ENCODE measurements at regions not wholly inside any gene's neighbourhood (a gene's known extent, or its start where the extent isn't known, plus 50 kb on each side); places are given as distances from the start of the nearest gene placed in this dataset.

DNA sequence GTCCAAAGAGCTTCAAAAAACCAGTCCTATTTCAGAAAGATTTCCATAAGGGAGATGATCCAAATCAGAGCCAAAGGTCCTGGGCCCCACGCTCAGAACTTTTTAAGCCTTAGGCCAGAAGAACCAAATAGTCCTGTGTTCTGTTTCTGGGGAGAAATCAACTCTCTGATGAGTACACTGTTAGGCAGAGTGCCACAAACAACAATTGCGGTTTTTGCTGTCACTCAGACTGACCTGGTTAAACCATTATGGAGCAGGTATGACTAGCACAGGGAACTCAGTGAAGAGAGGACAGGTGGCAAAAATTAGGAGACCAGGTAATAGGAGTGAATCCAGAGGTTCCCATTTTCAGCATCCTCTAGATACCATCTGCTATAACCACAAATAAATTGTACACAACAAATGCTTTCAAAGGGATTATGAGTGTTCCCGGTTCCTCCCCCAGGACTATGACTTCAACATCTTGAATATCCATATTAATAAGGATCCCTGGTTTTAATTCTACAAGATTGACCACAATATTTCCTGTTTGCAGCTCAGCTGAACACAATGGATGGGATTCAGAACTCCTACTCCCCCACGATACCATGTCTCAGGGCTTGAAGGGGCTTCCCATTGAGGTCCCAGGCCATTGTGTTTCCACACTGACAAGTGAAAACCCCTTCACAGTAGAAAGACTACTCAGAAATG lies 52.1 kb upstream of the FREM1 start:
- DNase-seq (ENCODE audit: low read depth, low spot score): no peak

DNA sequence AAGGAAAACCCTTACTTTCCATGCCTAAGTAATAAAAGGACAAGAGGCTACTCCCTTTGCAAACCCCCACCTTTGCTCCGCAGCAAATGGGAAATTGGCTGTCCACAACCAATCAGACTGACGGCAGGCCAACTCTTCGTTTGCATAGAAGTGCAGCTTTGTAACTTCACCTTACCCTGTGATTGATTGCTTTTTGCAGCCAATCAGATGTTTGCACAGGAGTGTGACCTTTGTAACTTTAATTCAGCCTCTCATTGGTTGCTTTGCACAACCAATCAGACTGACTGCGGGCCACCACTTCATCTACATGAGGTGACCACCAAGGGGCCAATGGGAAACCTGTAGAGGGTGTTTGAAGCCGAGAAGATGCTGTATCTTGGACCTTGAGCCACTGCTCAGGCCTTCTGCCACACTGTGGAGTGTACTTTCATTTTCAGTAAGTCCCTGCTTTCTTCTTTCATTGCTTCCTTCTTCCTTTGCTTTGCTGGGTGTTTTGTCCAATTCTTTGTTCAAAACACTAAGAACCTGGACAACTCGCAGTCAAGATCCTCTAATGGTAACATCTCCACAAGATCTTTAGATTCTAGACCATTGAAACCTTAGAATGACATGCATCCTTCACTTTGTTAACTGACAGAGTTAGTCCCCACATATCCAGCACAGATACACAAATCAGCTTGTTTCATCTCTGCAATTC lies 51.3 kb upstream of the FREM1 start:
- DNase-seq (ENCODE audit: low read depth, low spot score): no peak

DNA sequence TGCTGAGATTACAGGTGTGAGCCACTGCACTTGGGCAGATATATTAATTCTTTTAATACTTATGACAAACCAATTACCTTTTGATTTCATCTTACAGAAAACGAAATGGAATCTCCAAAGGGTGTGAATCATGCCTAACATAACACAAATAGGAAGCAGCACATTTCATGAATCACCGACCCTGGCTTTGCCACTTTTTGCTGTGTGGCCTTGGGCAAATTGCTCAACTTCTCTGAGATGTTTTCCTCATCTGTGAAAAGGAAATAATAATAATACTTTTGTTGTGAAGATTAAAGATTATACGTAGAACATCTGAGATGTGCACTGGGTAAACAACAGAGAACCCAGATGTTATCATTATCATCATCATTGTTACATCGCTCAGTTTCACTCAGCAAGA lies 50.7 kb upstream of the FREM1 start:
- DNase-seq (ENCODE audit: low read depth, low spot score): no peak

Measured in pulmonary artery endothelial cell (primary cell).